Inflammatory macrophage treated with lipopolysaccharide for 1 hour (primary cell): ENCODE measurements at regions not wholly inside any gene's neighbourhood (a gene's known extent, or its start where the extent isn't known, plus 50 kb on each side); places are given as distances from the start of the nearest gene placed in this dataset.

ENCODE experiments used
- DNase-seq, 2 donors: peaks; one replicate each; pipeline ENCODE4 v3.0.0-alpha.2; 2020 to 2022

- no peak for DNase-seq
These were observed 180.9 kb downstream of the ZNF621 start for GRCh38 chr3:40705663-40706062.

GRCh38 chr3:40713306-40713705 lies 188.5 kb downstream of the ZNF621 start:
- no peak for DNase-seq

- no peak for DNase-seq
These were observed 189.0 kb downstream of the ZNF621 start for GRCh38 chr3:40713795-40714194.

- DNase-seq, result peak; percentile 50 to 51
These were observed 190.1 kb downstream of the ZNF621 start for GRCh38 chr3:40714771-40715345.

GRCh38 chr3:40715551-40715950 lies 190.8 kb downstream of the ZNF621 start:
- peak; percentile 19 to 39 for DNase-seq

DNA sequence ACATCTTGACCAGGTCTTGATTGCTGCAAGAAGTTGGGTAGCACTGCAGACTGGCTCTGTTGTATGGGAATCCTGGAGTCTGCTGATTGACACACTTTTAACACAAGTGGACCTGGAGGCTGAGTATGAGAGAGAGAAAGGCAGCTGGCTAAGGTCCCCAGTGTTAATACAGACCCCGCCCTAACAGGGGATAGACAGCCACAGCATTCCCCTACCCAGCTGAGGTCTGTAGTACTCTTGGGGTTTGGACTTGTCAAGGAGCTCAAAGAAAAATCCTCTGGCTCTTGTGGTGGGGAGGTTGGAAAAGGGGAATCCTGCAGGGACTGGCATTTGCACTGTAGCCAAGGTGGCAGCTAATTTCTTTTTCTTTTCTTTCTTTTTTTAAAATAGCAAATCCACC lies 192.7 kb downstream of the ZNF621 start:
- DNase-seq, result no peak

- DNase-seq, result no peak
These were observed 193.4 kb downstream of the ZNF621 start for GRCh38 chr3:40718209-40718608.

GRCh38 chr3:40718681-40719080 lies 193.9 kb downstream of the ZNF621 start:
- peak; percentile 47 to 56 for DNase-seq

- DNase-seq, result no peak
These were observed 195.0 kb downstream of the ZNF621 start for GRCh38 chr3:40719660-40720287.

DNA sequence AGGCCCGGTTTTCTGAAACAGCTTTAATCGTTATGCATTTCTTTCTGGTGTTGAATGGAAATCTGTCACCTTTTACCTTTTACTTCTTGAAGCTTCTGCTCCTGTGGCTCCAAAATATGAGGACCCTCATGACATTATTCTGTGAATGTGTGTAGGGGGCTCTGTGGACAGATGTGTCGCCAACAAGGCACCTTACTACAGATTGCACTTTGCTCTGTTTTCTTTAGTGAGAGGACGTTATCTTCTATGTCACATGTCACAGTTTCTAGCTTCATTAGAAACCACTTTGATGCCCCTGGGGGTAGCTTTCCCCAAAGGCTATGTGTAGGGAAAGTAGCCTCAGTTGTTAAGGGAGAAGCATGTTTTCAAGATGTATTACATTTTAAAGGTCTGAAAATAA lies 195.6 kb downstream of the ZNF621 start:
- no peak for DNase-seq

DNA sequence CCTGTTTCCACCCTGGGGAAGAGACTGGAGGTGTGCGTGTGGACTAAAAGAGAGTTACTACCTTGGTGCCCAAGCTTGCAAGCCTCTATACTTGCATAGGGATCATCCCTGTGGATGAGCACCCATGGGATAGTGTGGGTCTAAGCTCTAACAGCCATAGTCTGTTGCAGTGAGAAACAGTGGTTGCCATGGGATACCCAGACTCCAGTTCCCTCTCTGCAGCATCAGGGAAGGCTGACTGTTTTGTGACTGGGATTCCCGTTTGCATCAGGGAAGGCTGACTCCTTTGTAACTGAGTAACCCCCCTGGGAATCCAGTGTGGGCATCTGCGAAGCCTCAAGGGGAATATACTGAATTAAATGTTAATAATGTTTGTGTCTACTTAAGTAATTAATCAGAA lies 196.1 kb downstream of the ZNF621 start:
- no peak for DNase-seq

DNA sequence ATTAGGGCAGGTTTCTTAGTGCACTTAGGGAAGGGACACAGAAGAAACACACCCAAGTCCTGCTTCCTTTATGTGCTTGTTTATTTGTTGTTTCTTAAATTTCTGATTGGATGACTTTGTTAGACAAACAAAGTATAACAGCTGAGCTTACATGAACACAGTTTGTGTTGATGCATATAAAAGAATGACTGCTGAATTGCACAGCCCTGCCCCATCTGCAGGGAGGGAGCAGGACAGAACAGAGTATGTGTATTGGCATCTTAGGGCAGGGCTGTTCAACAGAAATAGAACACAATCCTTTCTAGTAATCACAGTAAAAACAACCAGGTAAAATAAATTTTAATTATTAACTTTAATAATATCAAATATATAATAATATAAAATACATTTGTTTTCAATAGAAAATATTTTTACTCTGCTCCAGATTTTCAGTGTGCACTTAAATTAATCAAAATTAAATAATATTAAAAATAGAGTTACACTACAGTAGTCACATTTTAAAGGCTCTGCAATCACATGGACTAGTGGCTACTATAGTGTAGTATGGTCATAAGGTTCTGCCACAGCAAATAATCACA lies 198.4 kb downstream of the ZNF621 start:
- no peak for DNase-seq

GRCh38 chr3:40725031-40725430 lies 200.3 kb downstream of the ZNF621 start:
- no peak for DNase-seq

DNA sequence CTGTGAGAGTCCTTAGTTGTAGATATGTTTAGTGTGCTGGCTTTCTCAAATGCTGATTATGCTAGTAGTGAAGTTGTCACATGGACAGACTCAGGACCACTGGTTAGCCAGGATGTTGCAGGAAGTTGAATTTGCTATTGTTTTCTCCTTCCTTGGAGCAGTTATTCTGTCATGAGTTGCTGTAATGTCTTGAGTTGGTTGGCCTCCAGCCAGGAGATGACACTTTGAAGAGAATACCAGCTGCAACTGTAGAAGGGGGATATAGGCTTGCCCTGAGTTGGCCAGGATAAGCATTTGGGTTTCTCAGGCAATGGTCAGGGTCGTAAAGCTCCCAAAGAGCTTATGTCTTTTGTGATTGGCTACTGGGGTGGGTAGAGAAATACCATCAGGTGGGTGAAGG lies 206.7 kb downstream of the ZNF621 start:
- no peak for DNase-seq

- DNase-seq, result no peak
These were observed 212.2 kb downstream of the ZNF621 start for GRCh38 chr3:40736943-40737342.

GRCh38 chr3:40737343-40737742 lies 212.6 kb downstream of the ZNF621 start:
- DNase-seq, result no peak

DNA sequence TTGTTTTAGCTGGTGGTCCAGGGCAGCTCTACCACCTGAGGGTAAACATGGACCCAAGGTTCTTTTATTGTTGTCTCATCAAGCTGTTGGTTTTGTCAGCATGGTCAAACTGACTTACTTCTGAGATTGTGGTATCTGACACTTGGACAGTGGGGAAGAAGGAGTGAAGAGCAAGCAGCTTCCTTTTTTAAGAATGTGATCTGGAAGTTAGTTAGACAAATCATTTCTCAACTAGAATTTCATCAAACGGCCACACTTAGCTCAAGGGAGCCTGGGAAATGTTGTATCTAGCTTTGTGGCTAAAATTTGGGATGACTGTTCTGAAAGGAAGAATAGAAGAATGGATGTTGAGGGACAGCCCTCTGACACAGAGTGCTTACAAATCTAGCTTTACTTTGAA lies 215.2 kb downstream of the ZNF621 start:
- peak in 1 of 2 donors; percentile 22 for DNase-seq

GRCh38 chr3:40741729-40742128 lies 217.0 kb downstream of the ZNF621 start:
- peak in 1 of 2 donors; percentile 47 for DNase-seq

GRCh38 chr3:40745381-40746106 lies 220.8 kb downstream of the ZNF621 start:
- no peak for DNase-seq

- no peak for DNase-seq
These were observed 226.9 kb downstream of the ZNF621 start for GRCh38 chr3:40751666-40752065.

DNA sequence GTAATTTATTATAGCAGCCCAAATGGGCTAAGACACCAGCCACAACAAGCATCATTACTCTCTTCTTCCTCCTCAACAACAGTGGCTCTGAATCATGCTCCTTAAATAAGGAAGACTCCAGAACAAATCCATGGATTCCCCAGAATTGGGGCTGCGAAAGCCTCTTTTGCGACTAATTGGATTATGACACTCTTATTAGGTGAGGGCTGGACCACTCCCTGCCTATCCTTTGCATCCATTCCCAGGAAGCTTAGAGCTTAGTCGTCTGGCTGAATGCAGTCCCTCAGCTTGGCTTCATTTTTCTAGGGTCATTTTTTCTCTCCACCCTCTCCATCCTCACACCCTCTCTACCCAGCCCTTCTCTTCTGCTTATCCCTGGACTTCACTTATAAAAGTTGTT lies 227.7 kb downstream of the ZNF621 start:
- no peak for DNase-seq

GRCh38 chr3:40753291-40753770 lies 228.6 kb downstream of the ZNF621 start:
- no peak for DNase-seq

GRCh38 chr3:40753951-40754350 lies 229.2 kb downstream of the ZNF621 start:
- DNase-seq, result no peak

DNA sequence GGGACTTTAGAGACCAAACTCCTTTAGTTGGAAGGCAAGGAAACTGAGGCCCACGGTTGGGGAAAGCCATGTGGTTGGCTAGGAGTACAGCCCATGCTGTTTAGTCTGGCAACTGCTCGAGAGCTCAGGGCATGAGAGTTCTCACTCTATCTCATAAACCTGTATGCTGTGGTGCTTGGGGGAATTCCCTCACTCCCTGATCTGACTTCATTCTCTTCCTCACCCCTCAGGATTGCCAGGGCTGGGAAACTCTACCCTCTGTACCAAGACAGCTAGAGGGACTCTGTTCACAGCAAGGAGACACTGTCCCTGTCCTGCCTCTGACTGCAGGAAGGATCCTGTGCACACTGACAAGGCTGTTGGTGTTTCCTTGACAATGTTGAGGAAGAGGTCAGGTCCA lies 230.2 kb downstream of the ZNF621 start:
- DNase-seq, result no peak
